OCI-LY7 (cell line): ENCODE measurements at regions not wholly inside any gene's neighbourhood (a gene's known extent, or its start where the extent isn't known, plus 50 kb on each side); places are given as distances from the start of the nearest gene placed in this dataset.

Experiments used
- BruUV-seq: library from RNA; stranded (reverse); fragments of 400-500 nt; replicated peaks from 2 replicates; lab custom pipeline; 2021; lab: Mats Ljungman, UMichigan
- CTCF ChIA-PET: fragments of 300-600 bp; sonication (Branson Sonifier 250); formaldehyde crosslinking; loops from one replicate; lab custom pipeline; 2022; ENCODE audit warnings: antibody characterized with exemption; ENCODE audit not compliant: unreplicated experiment; lab: Charles Lee
- POLR2A ChIA-PET: fragments of 300-600 bp; sonication (Branson Sonifier 250); formaldehyde crosslinking; loops from one replicate; lab custom pipeline; 2022; ENCODE audit warnings: antibody characterized with exemption; lab: Charles Lee
- DNase-seq: peaks from one replicate; pipeline ENCODE4 v3.0.0-alpha.2; 2015; ENCODE audit warnings: low spot score
- H2AFZ ChIP-seq: fragments of 200-600 bp; sonication (generic), shearing (Covaris generic); 2 replicates; pipeline ENCODE4 v1.6.1; 2014; ENCODE audit warnings: mild to moderate bottlenecking, antibody characterized with exemption, low read length, moderate library complexity
- H3K27ac ChIP-seq: fragments of 200-600 bp; sonication (generic); 2 replicates; pipeline ENCODE4 v1.5.1; 2014; ENCODE audit warnings: mixed run types, low read depth, mild to moderate bottlenecking, moderate library complexity, low read length, inconsistent platforms; ENCODE audit not compliant: poor library complexity, severe bottlenecking
- H3K36me3 ChIP-seq: fragments of 200-600 bp; sonication (generic); 2 replicates; pipeline ENCODE4 v1.6.1; 2014; ENCODE audit warnings: mild to moderate bottlenecking, antibody characterized with exemption, low read length, moderate library complexity, mixed read lengths; ENCODE audit not compliant: insufficient read depth
- H3K4me1 ChIP-seq: fragments of 200-600 bp; sonication (generic); 2 replicates; pipeline ENCODE4 v1.5.1; 2014; ENCODE audit warnings: mild to moderate bottlenecking, low read length; ENCODE audit not compliant: insufficient read depth, poor library complexity, severe bottlenecking
- H3K4me2 ChIP-seq: fragments of 200-600 bp; sonication (generic); 2 replicates; pipeline ENCODE4 v1.6.1; 2014; ENCODE audit warnings: mild to moderate bottlenecking, low read length
- H3K4me3 ChIP-seq: fragments of 200-600 bp; sonication (generic); 2 replicates; pipeline ENCODE4 v1.5.1; 2014; ENCODE audit warnings: mild to moderate bottlenecking, low read depth, low read length; ENCODE audit not compliant: poor library complexity, severe bottlenecking
- H3K79me2 ChIP-seq: fragments of 200-600 bp; sonication (generic); 2 replicates; pipeline ENCODE4 v1.6.1; 2016; ENCODE audit warnings: low read depth, mild to moderate bottlenecking, low read length, moderate library complexity, mixed read lengths; ENCODE audit not compliant: insufficient read depth
- H3K9me2 ChIP-seq: fragments of 200-600 bp; sonication (generic); 2 replicates; pipeline ENCODE4 v1.6.1; 2016; ENCODE audit warnings: mild to moderate bottlenecking, low read length, mixed read lengths; ENCODE audit not compliant: insufficient read depth
- H3K9me3 ChIP-seq: fragments of 200-600 bp; sonication (generic); 2 replicates; pipeline ENCODE4 v1.6.1; 2014; ENCODE audit warnings: mild to moderate bottlenecking, mixed run types, low read length, mixed read lengths
- H4K20me1 ChIP-seq: fragments of 200-600 bp; sonication (generic); 2 replicates; pipeline ENCODE4 v1.6.1; 2014; ENCODE audit warnings: mild to moderate bottlenecking, antibody characterized with exemption, low read length, moderate library complexity, mixed read lengths; ENCODE audit not compliant: insufficient read depth
- EZH2phosphoT487 ChIP-seq: fragments of 200-600 bp; sonication (generic); IDR thresholded peaks from 2 replicates; pipeline ENCODE4 v1.6.1; 2018; ENCODE audit warnings: low read depth, borderline replicate concordance, mild to moderate bottlenecking, mixed run types, antibody characterized with exemption, low read length, moderate library complexity, mixed read lengths
- intact Hi-C: fragments of 100-400 bp; cut with micrococcal nuclease; formaldehyde crosslinking; loops from one replicate; pipeline ENCODE4 v1.10.0; 2022; ENCODE audit not compliant: unreplicated experiment
- TF ChIP-seq, protein P1 (sequence below): fragments of 200-600 bp; sonication (generic); conservative IDR thresholded peaks from 2 replicates; pipeline ENCODE4 v1.5.1; 2014; ENCODE audit warnings: mild to moderate bottlenecking, antibody characterized with exemption, low read length, moderate library complexity, mixed read lengths

DNA sequence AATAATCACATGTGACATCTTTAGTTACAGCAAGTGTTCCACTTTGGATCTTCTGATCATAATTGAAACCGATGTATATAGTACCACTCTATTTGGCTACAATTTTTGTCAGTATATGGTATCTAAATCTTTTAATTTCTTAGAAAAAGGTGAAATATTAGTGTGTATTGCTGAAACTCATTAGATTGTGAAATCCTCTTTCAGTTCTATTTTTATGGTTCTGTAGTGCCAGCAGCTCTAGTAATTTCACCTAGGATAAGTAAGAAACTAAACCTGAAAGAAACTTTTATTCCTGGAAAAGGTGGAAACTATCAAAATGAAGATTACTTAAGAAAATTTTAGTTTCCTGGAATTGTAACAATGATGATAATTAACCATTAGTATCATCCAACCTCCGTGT lies 370.9 kb downstream of the NNT start:
- no peaks in the 10 kb centered on the region for H3K36me3 ChIP-seq
- no peaks in the 10 kb centered on the region for H3K9me3 ChIP-seq
- no peak for TF ChIP-seq EZH2phosphoT487
- DNase-seq: no peak
- H2AFZ ChIP-seq: no peak overlapping the region
- H4K20me1 ChIP-seq: no peaks in the 10 kb centered on the region
- no peak overlapping the region for H3K4me3 ChIP-seq
- BruUV-seq: no TSS peak
- H3K4me1 ChIP-seq: no peaks in the 10 kb centered on the region
- no peaks in the 10 kb centered on the region for H3K9me2 ChIP-seq
- intact Hi-C loops: no loop called here
- no peaks in the 10 kb centered on the region for H3K79me2 ChIP-seq
- ChIA-PET CTCF (no interaction called here), POLR2A (interaction anchor here (0.5 kb wide), 1 partner anchor 901 kb away, joined by 4 read pairs; no protein-coding TSS in a partner anchor)
- H3K27ac ChIP-seq: no peak overlapping the region
- no peak overlapping the region for H3K4me2 ChIP-seq

DNA sequence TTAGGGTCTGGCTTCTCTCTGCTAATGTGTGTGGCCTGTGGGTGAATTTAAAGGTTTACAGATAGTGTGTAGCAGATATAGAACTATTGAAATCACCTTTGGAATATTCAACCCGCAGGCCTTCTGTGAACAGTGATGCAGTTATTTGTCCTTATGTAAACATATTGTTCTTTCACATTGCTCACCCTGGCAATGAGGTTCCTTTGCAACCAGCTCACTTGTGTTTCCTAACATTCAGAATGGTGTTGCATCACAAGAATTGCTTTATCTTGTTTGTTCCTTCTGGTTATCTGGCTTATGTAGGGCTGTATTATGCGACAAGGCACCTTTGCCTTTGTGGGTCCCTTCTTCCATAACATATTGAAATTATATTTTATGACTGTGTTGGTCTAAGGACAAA lies 370.3 kb downstream of the NNT start:
- no peak overlapping the region for H3K4me2 ChIP-seq
- DNase-seq: no peak
- TF ChIP-seq EZH2phosphoT487: no peak
- TF ChIP-seq, protein P1, sequence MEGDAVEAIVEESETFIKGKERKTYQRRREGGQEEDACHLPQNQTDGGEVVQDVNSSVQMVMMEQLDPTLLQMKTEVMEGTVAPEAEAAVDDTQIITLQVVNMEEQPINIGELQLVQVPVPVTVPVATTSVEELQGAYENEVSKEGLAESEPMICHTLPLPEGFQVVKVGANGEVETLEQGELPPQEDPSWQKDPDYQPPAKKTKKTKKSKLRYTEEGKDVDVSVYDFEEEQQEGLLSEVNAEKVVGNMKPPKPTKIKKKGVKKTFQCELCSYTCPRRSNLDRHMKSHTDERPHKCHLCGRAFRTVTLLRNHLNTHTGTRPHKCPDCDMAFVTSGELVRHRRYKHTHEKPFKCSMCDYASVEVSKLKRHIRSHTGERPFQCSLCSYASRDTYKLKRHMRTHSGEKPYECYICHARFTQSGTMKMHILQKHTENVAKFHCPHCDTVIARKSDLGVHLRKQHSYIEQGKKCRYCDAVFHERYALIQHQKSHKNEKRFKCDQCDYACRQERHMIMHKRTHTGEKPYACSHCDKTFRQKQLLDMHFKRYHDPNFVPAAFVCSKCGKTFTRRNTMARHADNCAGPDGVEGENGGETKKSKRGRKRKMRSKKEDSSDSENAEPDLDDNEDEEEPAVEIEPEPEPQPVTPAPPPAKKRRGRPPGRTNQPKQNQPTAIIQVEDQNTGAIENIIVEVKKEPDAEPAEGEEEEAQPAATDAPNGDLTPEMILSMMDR: no peak
- intact Hi-C loops: no loop called here
- CTCF ChIA-PET: no interaction called here
- H3K9me3 ChIP-seq: no peaks in the 10 kb centered on the region
- no peaks in the 10 kb centered on the region for H3K36me3 ChIP-seq
- no peaks in the 10 kb centered on the region for H3K9me2 ChIP-seq
- H3K27ac ChIP-seq: no peak overlapping the region
- H4K20me1 ChIP-seq: no peaks in the 10 kb centered on the region
- no peak overlapping the region for H2AFZ ChIP-seq
- no peaks in the 10 kb centered on the region for H3K79me2 ChIP-seq
- no peak overlapping the region for H3K4me3 ChIP-seq
- H3K4me1 ChIP-seq: no peaks in the 10 kb centered on the region
- POLR2A ChIA-PET: interaction anchor here (0.5 kb wide), 1 partner anchor 902 kb away, joined by 4 read pairs; no protein-coding TSS in a partner anchor
- no TSS peak for BruUV-seq

DNA sequence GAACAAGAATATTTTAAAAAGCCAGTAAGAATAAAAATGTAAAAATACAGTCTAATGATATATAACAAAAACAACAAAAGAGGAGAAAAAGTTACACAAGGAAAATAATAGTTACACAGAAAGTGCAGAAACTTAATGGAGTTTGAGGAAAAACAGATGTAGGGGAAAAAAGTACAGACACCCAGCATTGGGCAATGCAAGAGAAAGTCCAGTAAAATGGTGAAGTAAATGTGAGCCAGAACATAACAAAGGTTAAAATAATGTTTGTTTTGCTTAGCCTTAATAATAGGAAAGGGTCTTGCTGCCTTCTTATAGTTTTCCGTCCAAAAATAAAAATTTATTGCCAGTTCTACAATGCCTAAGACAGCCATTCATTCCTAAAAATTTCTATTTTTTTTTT lies 364.2 kb downstream of the NNT start:
- no peak overlapping the region for H3K27ac ChIP-seq
- POLR2A ChIA-PET: interaction anchor here (0.6 kb wide), 1 partner anchor 425 kb away, joined by 5 read pairs; no protein-coding TSS in a partner anchor
- H3K79me2 ChIP-seq: no peaks in the 10 kb centered on the region
- H4K20me1 ChIP-seq: no peaks in the 10 kb centered on the region
- no peaks in the 10 kb centered on the region for H3K4me1 ChIP-seq
- intact Hi-C loops: no loop called here
- no peak overlapping the region for H3K4me2 ChIP-seq
- no peaks in the 10 kb centered on the region for H3K9me2 ChIP-seq
- H3K9me3 ChIP-seq: no peaks in the 10 kb centered on the region
- no peak for DNase-seq
- BruUV-seq: no TSS peak
- H3K36me3 ChIP-seq: no peaks in the 10 kb centered on the region
- CTCF ChIA-PET: no interaction called here
- no peak overlapping the region for H3K4me3 ChIP-seq
- H2AFZ ChIP-seq: no peak overlapping the region
- TF ChIP-seq, protein P1: no peak
- TF ChIP-seq EZH2phosphoT487: no peak
